Chondrocyte (in vitro differentiated cells): ENCODE measurements at regions not wholly inside any gene's neighbourhood (a gene's known extent, or its start where the extent isn't known, plus 50 kb on each side); places are given as distances from the start of the nearest gene placed in this dataset.
A peak's percentile ranks its signal among the peaks of the same experiment; 100 is the strongest.

Source experiments
- DNase-seq: peaks from one replicate; pipeline ENCODE4 v3.0.0; 2021; ENCODE audit warnings: mixed read lengths, low spot score
- H3K27ac Mint-ChIP-seq: one replicate; pipeline ENCODE4 v1.8.0; 2021; ENCODE audit warnings: mild to moderate bottlenecking, moderate library complexity, mixed read lengths; ENCODE audit not compliant: unreplicated experiment
- H3K27me3 Mint-ChIP-seq: 2 replicates; pipeline ENCODE4 v1.8.0; 2021; ENCODE audit warnings: low read depth, mixed read lengths
- H3K36me3 Mint-ChIP-seq: 2 replicates; pipeline ENCODE4 v1.8.0; 2021; ENCODE audit warnings: low read depth, mixed read lengths
- H3K4me1 Mint-ChIP-seq: 2 replicates; pipeline ENCODE4 v1.8.0; 2021; ENCODE audit warnings: low read depth, mild to moderate bottlenecking, mixed read lengths
- H3K4me3 Mint-ChIP-seq: one replicate; pipeline ENCODE4 v1.8.0; 2021; ENCODE audit warnings: mild to moderate bottlenecking, moderate library complexity, mixed read lengths; ENCODE audit not compliant: unreplicated experiment
- H3K9me3 Mint-ChIP-seq: 2 replicates; pipeline ENCODE4 v1.8.0; 2021; ENCODE audit warnings: low read depth, mixed read lengths
- TF ChIP-seq, protein P1 (sequence below): fragments of 200-600 bp; sonication (generic); IDR thresholded peaks from 2 replicates; pipeline ENCODE4 v1.5.0; 2021; ENCODE audit warnings: antibody characterized with exemption, mild to moderate bottlenecking, moderate library complexity

- DNase-seq: no peak
- TF ChIP-seq, protein P1, sequence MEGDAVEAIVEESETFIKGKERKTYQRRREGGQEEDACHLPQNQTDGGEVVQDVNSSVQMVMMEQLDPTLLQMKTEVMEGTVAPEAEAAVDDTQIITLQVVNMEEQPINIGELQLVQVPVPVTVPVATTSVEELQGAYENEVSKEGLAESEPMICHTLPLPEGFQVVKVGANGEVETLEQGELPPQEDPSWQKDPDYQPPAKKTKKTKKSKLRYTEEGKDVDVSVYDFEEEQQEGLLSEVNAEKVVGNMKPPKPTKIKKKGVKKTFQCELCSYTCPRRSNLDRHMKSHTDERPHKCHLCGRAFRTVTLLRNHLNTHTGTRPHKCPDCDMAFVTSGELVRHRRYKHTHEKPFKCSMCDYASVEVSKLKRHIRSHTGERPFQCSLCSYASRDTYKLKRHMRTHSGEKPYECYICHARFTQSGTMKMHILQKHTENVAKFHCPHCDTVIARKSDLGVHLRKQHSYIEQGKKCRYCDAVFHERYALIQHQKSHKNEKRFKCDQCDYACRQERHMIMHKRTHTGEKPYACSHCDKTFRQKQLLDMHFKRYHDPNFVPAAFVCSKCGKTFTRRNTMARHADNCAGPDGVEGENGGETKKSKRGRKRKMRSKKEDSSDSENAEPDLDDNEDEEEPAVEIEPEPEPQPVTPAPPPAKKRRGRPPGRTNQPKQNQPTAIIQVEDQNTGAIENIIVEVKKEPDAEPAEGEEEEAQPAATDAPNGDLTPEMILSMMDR: peak; percentile 53
- Mint-ChIP-seq H3K27ac (no peak overlapping the region), H3K4me1 (no peaks in the 10 kb centered on the region), H3K9me3 (peaks cover 22% of the 10 kb centered on the region), H3K27me3 (no peaks in the 10 kb centered on the region), H3K4me3 (no peak overlapping the region), H3K36me3 (no peaks in the 10 kb centered on the region)
Measured at GRCh38 chr2:153622285-153622684, 143.7 kb upstream of the RPRM start.

DNA sequence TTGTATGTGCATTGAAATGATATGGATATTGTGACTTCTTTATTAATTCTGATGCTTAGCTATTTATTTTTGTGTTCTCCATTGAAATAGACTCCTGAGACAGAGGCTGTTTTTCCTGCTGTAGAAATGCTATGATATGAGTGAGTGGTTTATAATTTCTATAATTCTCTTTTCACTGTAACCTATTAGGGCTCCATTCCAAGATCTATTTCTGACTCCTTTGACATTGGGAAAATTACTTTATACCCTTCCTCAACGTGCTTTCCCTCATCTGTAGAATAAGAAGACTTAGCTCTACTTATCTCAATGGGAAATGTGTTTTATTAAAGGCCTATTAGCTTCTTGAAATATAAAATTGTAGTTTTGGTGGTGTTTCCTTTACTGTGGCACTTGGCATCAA, 144.5 kb upstream of the RPRM start:
- Mint-ChIP-seq H3K36me3 (no peaks in the 10 kb centered on the region), H3K4me3 (no peak overlapping the region), H3K4me1 (no peaks in the 10 kb centered on the region), H3K9me3 (peaks cover 18% of the 10 kb centered on the region), H3K27me3 (no peaks in the 10 kb centered on the region), H3K27ac (no peak overlapping the region)
- DNase-seq: no peak
- TF ChIP-seq, protein P1: no peak

DNA sequence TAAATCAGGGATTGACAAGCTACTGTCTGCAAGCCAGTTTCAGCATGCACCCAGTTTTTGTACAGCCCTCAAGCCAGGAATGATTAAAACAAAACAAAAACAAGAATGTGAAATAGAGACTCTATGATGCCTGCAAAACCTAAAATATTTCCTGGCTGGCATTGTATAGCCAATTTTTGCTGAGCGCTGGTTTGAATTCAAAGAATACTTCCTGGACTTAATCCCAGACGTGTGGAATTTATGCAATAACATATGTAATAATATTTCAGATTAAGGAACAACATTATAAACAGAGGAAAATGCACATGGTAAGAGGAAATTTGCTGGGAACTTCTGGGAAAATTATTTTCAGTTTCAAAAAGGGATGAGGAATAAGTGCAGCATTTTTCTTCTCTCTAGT, 148.1 kb upstream of the RPRM start:
- Mint-ChIP-seq H3K9me3 (peaks cover 2% of the 10 kb centered on the region), H3K4me3 (no peak overlapping the region), H3K27ac (no peak overlapping the region), H3K4me1 (no peaks in the 10 kb centered on the region), H3K27me3 (no peaks in the 10 kb centered on the region), H3K36me3 (no peaks in the 10 kb centered on the region)
- TF ChIP-seq, protein P1: no peak
- no peak for DNase-seq

DNA sequence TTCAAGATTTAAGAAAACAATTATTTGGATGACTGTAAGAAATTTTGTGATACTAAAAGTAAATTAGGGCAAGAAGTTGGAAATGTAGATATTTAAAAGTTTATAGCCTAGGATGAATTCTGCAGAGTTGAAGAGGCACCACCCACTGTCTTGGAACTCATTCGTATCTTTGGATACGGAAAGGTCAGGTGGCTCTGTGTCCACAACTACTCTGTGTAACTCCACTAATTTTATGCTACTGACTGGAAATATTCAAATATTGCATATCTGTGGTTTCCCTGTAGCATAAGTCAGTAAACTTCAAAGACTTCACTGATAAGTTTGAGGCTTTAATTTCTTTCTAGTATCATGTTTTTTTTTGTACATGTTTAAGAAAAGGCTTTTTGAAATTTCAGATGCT, 156.9 kb upstream of the RPRM start:
- H3K4me3 Mint-ChIP-seq: no peak overlapping the region
- peaks cover 7% of the 10 kb centered on the region for H3K9me3 Mint-ChIP-seq
- TF ChIP-seq, protein P1: no peak
- H3K36me3 Mint-ChIP-seq: no peaks in the 10 kb centered on the region
- no peaks in the 10 kb centered on the region for H3K27me3 Mint-ChIP-seq
- no peak for DNase-seq
- no peaks in the 10 kb centered on the region for H3K4me1 Mint-ChIP-seq
- no peak overlapping the region for H3K27ac Mint-ChIP-seq

- Mint-ChIP-seq H3K27ac (no peak overlapping the region), H3K4me3 (no peak overlapping the region), H3K27me3 (no peaks in the 10 kb centered on the region)
Measured at GRCh38 chr2:153641046-153641445, 162.5 kb upstream of the RPRM start.

More at GRCh38 chr2:153641046-153641445, 162.5 kb upstream of the RPRM start:
- Mint-ChIP-seq H3K9me3 (no peaks in the 10 kb centered on the region), H3K36me3 (no peaks in the 10 kb centered on the region), H3K4me1 (no peaks in the 10 kb centered on the region)
- TF ChIP-seq, protein P1: no peak
- DNase-seq: no peak
